SK-N-SH treated with all-trans-retinoic acid at 6 μM for 48 hours (cell line): ENCODE measurements at regions not wholly inside any gene's neighbourhood (a gene's known extent, or its start where the extent isn't known, plus 50 kb on each side); places are given as distances from the start of the nearest gene placed in this dataset.

ENCODE experiments used
- ATAC-seq: fragments of 200-7000 bp; cut with Tn5 transposase; 3 replicates; pipeline ENCODE4 v1.9.1; 2020; ENCODE audit warnings: mild to moderate bottlenecking, moderate library complexity
- ARNTL ChIP-seq: fragments of 450-650 bp; formaldehyde crosslinking; IDR thresholded peaks from 2 replicates; pipeline ENCODE4 v1.5.0; 2020; ENCODE audit warnings: low read depth, mild to moderate bottlenecking, moderate library complexity, borderline replicate concordance
- BACH2 ChIP-seq: fragments of 250-450 bp; sonication (Bioruptor Pico); IDR thresholded peaks from 2 replicates; pipeline ENCODE4 v1.9.0; 2021; ENCODE audit warnings: mild to moderate bottlenecking, borderline replicate concordance
- CSDC2 ChIP-seq: fragments of 250-450 bp; sonication (Bioruptor Pico); IDR thresholded peaks from 2 replicates; pipeline ENCODE4 v1.5.0; 2020; ENCODE audit warnings: mild to moderate bottlenecking, moderate library complexity
- ESRRG ChIP-seq: fragments of 250-450 bp; sonication (Bioruptor Pico); IDR thresholded peaks from 2 replicates; pipeline ENCODE4 v1.6.1; 2021; ENCODE audit warnings: mild to moderate bottlenecking
- GLIS3 ChIP-seq: fragments of 250-450 bp; sonication (Bioruptor Pico); IDR thresholded peaks from 2 replicates; pipeline ENCODE4 v1.5.0; 2020; ENCODE audit warnings: mild to moderate bottlenecking, moderate library complexity
- ISL1 ChIP-seq: fragments of 250-450 bp; sonication (Bioruptor Pico); IDR thresholded peaks from 2 replicates; pipeline ENCODE4 v2.1.2; 2022; ENCODE audit warnings: mild to moderate bottlenecking, moderate library complexity
- OSR1 ChIP-seq: fragments of 250-450 bp; sonication (Bioruptor Pico); IDR thresholded peaks from 2 replicates; pipeline ENCODE4 v1.8.0; 2022; ENCODE audit warnings: moderate library complexity, mild to moderate bottlenecking, inconsistent platforms
- PPARA ChIP-seq: fragments of 250-450 bp; sonication (Bioruptor Pico); IDR thresholded peaks from 2 replicates; pipeline ENCODE4 v1.5.0; 2020; ENCODE audit warnings: mild to moderate bottlenecking, borderline replicate concordance
- SNAI2 ChIP-seq: fragments of 250-450 bp; sonication (Bioruptor Pico); IDR thresholded peaks from 2 replicates; pipeline ENCODE4 v1.5.0; 2020; ENCODE audit warnings: mild to moderate bottlenecking, moderate library complexity
- TCF4 ChIP-seq: fragments of 250-450 bp; sonication (Bioruptor Pico); IDR thresholded peaks from 2 replicates; pipeline ENCODE4 v1.8.0; 2021; ENCODE audit warnings: mild to moderate bottlenecking, moderate library complexity, borderline replicate concordance
- TOX ChIP-seq: fragments of 250-450 bp; sonication (Bioruptor Pico); IDR thresholded peaks from 2 replicates; pipeline ENCODE4 v1.8.0; 2021; ENCODE audit warnings: mild to moderate bottlenecking, moderate library complexity, borderline replicate concordance
- ZFP3 ChIP-seq: fragments of 250-450 bp; sonication (Bioruptor Pico); IDR thresholded peaks from 2 replicates; pipeline ENCODE4 v1.5.0; 2020; ENCODE audit warnings: mild to moderate bottlenecking, moderate library complexity
- ZFP30 ChIP-seq: fragments of 450-650 bp; formaldehyde crosslinking; IDR thresholded peaks from 2 replicates; pipeline ENCODE4 v1.5.0; 2022; ENCODE audit warnings: mild to moderate bottlenecking, moderate library complexity
- ZNF565 ChIP-seq: fragments of 450-650 bp; formaldehyde crosslinking; conservative IDR thresholded peaks from 2 replicates; pipeline ENCODE4 v1.5.0; 2020; ENCODE audit warnings: low read depth, mild to moderate bottlenecking, moderate library complexity
- ZNF70 ChIP-seq: fragments of 450-650 bp; formaldehyde crosslinking; IDR thresholded peaks from 2 replicates; pipeline ENCODE4 v1.5.0; 2020; ENCODE audit warnings: mild to moderate bottlenecking, moderate library complexity
- ZNF8 ChIP-seq: fragments of 450-650 bp; formaldehyde crosslinking; IDR thresholded peaks from 2 replicates; pipeline ENCODE4 v1.5.0; 2020; ENCODE audit warnings: mild to moderate bottlenecking, moderate library complexity
- TF ChIP-seq, protein P1 (sequence below): fragments of 250-450 bp; sonication (Bioruptor Pico); IDR thresholded peaks from 2 replicates; pipeline ENCODE4 v1.5.1; 2020; ENCODE audit warnings: low read depth, mild to moderate bottlenecking, moderate library complexity
- TF ChIP-seq, protein P2 (sequence below): fragments of 250-450 bp; sonication (Bioruptor Pico); IDR thresholded peaks from 2 replicates; pipeline ENCODE4 v1.8.0; 2021; ENCODE audit warnings: low read depth, mild to moderate bottlenecking, moderate library complexity, borderline replicate concordance
- TF ChIP-seq, protein P3 (sequence below): fragments of 250-450 bp; sonication (Bioruptor Pico); IDR thresholded peaks from 2 replicates; pipeline ENCODE4 v1.5.0; 2020; ENCODE audit warnings: mild to moderate bottlenecking, moderate library complexity
- TF ChIP-seq, protein P4 (sequence below): fragments of 250-450 bp; sonication (Bioruptor Pico); IDR thresholded peaks from 2 replicates; pipeline ENCODE4 v1.8.0; 2020; ENCODE audit warnings: mild to moderate bottlenecking, moderate library complexity, borderline replicate concordance
- TF ChIP-seq, protein P5 (sequence below): fragments of 250-450 bp; sonication (Bioruptor Pico); IDR thresholded peaks from 2 replicates; pipeline ENCODE4 v1.5.1; 2021; ENCODE audit warnings: mild to moderate bottlenecking, moderate library complexity

DNA sequence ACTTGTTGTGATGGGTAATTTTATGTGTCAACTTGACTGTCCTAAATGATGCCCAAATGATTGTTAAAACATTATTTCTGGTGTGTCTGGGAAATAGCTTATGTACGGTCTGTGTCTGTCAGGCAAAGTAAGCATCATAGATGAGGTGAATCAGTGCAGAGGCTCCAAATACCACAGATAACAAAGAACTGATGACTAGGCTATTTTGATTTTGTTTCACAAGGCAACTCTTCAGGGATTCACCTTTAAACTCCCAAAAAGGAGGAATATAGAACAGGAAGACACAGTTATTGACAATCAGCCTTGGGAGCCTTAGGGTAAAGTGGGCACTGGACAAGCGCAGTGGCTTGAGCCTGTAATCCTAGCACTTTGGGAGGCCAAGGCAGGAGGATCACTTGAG lies 290.7 kb downstream of the PCDH10 start (continued):
- no peak for TF ChIP-seq ARNTL (CRISPR knock-in tag)
- TF ChIP-seq, protein P1, sequence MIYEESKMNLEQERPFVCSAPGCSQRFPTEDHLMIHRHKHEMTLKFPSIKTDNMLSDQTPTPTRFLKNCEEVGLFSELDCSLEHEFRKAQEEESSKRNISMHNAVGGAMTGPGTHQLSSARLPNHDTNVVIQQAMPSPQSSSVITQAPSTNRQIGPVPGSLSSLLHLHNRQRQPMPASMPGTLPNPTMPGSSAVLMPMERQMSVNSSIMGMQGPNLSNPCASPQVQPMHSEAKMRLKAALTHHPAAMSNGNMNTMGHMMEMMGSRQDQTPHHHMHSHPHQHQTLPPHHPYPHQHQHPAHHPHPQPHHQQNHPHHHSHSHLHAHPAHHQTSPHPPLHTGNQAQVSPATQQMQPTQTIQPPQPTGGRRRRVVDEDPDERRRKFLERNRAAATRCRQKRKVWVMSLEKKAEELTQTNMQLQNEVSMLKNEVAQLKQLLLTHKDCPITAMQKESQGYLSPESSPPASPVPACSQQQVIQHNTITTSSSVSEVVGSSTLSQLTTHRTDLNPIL (CRISPR knock-in tag): no peak

DNA sequence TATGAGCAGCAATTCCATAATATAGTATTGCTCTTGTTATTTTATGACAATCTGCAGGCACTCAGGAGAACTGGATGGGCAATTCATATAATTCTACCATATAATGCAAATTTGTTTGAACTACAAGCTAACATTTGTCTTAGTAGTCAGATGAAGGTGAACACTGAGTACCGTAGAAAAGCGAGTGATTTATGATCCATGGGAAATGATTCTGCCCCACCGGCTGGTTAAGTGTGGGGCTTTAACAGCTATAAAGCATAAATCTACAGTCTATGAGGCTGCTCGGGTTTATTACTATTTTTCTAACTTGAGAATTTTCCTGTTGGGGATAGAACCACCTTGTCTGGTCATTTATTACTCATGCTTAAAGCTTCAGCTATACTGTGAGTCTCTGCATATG lies 275.5 kb downstream of the PCDH10 start:
- TF ChIP-seq ARNTL (CRISPR knock-in tag): no peak
- TF ChIP-seq GLIS3 (CRISPR knock-in tag): no peak
- no peak for TF ChIP-seq ZFP30 (CRISPR knock-in tag)
- TF ChIP-seq, protein P1 (CRISPR knock-in tag): no peak
- no peak for TF ChIP-seq ZFP3 (CRISPR knock-in tag)
- no peak for TF ChIP-seq TCF4 (CRISPR knock-in tag)
- TF ChIP-seq, protein P2, sequence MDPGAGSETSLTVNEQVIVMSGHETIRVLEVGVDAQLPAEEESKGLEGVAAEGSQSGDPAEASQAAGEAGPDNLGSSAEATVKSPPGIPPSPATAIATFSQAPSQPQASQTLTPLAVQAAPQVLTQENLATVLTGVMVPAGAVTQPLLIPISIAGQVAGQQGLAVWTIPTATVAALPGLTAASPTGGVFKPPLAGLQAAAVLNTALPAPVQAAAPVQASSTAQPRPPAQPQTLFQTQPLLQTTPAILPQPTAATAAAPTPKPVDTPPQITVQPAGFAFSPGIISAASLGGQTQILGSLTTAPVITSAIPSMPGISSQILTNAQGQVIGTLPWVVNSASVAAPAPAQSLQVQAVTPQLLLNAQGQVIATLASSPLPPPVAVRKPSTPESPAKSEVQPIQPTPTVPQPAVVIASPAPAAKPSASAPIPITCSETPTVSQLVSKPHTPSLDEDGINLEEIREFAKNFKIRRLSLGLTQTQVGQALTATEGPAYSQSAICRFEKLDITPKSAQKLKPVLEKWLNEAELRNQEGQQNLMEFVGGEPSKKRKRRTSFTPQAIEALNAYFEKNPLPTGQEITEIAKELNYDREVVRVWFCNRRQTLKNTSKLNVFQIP (CRISPR knock-in tag): no peak
- no peak for TF ChIP-seq ZNF8 (CRISPR knock-in tag)
- TF ChIP-seq, protein P3, sequence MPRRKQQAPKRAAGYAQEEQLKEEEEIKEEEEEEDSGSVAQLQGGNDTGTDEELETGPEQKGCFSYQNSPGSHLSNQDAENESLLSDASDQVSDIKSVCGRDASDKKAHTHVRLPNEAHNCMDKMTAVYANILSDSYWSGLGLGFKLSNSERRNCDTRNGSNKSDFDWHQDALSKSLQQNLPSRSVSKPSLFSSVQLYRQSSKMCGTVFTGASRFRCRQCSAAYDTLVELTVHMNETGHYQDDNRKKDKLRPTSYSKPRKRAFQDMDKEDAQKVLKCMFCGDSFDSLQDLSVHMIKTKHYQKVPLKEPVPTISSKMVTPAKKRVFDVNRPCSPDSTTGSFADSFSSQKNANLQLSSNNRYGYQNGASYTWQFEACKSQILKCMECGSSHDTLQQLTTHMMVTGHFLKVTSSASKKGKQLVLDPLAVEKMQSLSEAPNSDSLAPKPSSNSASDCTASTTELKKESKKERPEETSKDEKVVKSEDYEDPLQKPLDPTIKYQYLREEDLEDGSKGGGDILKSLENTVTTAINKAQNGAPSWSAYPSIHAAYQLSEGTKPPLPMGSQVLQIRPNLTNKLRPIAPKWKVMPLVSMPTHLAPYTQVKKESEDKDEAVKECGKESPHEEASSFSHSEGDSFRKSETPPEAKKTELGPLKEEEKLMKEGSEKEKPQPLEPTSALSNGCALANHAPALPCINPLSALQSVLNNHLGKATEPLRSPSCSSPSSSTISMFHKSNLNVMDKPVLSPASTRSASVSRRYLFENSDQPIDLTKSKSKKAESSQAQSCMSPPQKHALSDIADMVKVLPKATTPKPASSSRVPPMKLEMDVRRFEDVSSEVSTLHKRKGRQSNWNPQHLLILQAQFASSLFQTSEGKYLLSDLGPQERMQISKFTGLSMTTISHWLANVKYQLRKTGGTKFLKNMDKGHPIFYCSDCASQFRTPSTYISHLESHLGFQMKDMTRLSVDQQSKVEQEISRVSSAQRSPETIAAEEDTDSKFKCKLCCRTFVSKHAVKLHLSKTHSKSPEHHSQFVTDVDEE (CRISPR knock-in tag): no peak
- TF ChIP-seq PPARA (CRISPR knock-in tag): no peak
- no peak for TF ChIP-seq ISL1
- TF ChIP-seq ESRRG (CRISPR knock-in tag): no peak
- TF ChIP-seq CSDC2 (CRISPR knock-in tag): no peak
- TF ChIP-seq OSR1 (CRISPR knock-in tag): no peak
- no peak for TF ChIP-seq TOX
- TF ChIP-seq BACH2: no peak
- TF ChIP-seq ZNF565 (CRISPR knock-in tag): no peak
- no peak for TF ChIP-seq ZNF70
- no peak for TF ChIP-seq SNAI2
- no peak for ATAC-seq

DNA sequence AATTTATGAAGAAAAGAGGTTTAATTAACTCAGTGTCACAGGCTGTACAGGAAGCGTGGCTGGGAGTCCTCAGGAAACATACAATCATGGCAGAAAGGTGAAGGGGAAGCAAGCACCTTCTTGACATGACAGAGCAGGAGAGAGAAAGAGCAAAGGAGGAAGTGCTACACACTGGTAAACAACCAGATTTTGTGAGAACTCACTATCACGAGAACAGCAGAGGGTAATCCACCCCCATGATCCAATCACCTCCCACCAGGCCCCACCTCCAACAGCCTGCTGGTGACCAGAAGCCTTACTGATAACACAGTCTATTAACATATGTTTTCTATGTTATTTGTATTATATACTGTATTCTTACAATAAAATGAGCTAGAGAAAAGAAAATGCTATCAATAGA lies 254.8 kb downstream of the PCDH10 start:
- no peak for ATAC-seq
- TF ChIP-seq ZNF565 (CRISPR knock-in tag): no peak
- TF ChIP-seq, protein P2 (CRISPR knock-in tag): no peak
- TF ChIP-seq SNAI2: no peak
- TF ChIP-seq, protein P4, sequence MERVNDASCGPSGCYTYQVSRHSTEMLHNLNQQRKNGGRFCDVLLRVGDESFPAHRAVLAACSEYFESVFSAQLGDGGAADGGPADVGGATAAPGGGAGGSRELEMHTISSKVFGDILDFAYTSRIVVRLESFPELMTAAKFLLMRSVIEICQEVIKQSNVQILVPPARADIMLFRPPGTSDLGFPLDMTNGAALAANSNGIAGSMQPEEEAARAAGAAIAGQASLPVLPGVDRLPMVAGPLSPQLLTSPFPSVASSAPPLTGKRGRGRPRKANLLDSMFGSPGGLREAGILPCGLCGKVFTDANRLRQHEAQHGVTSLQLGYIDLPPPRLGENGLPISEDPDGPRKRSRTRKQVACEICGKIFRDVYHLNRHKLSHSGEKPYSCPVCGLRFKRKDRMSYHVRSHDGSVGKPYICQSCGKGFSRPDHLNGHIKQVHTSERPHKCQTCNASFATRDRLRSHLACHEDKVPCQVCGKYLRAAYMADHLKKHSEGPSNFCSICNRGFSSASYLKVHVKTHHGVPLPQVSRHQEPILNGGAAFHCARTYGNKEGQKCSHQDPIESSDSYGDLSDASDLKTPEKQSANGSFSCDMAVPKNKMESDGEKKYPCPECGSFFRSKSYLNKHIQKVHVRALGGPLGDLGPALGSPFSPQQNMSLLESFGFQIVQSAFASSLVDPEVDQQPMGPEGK (CRISPR knock-in tag): no peak
- TF ChIP-seq ESRRG (CRISPR knock-in tag): no peak
- no peak for TF ChIP-seq OSR1 (CRISPR knock-in tag)
- TF ChIP-seq BACH2: no peak
- TF ChIP-seq, protein P1 (CRISPR knock-in tag): no peak
- TF ChIP-seq, protein P3 (CRISPR knock-in tag): no peak
- TF ChIP-seq ZFP3 (CRISPR knock-in tag): no peak
- TF ChIP-seq, protein P5, sequence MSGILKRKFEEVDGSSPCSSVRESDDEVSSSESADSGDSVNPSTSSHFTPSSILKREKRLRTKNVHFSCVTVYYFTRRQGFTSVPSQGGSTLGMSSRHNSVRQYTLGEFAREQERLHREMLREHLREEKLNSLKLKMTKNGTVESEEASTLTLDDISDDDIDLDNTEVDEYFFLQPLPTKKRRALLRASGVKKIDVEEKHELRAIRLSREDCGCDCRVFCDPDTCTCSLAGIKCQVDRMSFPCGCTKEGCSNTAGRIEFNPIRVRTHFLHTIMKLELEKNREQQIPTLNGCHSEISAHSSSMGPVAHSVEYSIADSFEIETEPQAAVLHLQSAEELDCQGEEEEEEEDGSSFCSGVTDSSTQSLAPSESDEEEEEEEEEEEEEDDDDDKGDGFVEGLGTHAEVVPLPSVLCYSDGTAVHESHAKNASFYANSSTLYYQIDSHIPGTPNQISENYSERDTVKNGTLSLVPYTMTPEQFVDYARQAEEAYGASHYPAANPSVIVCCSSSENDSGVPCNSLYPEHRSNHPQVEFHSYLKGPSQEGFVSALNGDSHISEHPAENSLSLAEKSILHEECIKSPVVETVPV (CRISPR knock-in tag): no peak
- no peak for TF ChIP-seq GLIS3 (CRISPR knock-in tag)
